Transverse colon (tissue), 4 donors: ENCODE measurements at regions not wholly inside any gene's neighbourhood (a gene's known extent, or its start where the extent isn't known, plus 50 kb on each side); places are given as distances from the start of the nearest gene placed in this dataset.

Experiments used
- DNase-seq: peaks from one replicate; pipeline ENCODE4 v3.0.0-alpha.2; 2019
- H3K27ac ChIP-seq, 4 donors: fragments of 200-600 bp; sonication (generic); 2 replicates each; pipeline ENCODE4 v1.5.1; 2016 to 2018; ENCODE audit warnings: inconsistent platforms in 4 of 4
- H3K27me3 ChIP-seq: fragments of 200-600 bp; sonication (generic); 2 replicates; pipeline ENCODE4 v1.5.1; 2017; ENCODE audit warnings: inconsistent platforms
- H3K36me3 ChIP-seq, 4 donors: fragments of 200-600 bp; sonication (generic); 2 replicates each; pipeline ENCODE4 v1.5.1; 2017 to 2019; ENCODE audit warnings: inconsistent platforms in 4 of 4
- H3K4me1 ChIP-seq, 4 donors: fragments of 200-600 bp; sonication (generic); 2 replicates each; pipeline ENCODE4 v1.5.1; 2017 to 2020; ENCODE audit warnings: inconsistent platforms in 4 of 4
- H3K4me3 ChIP-seq, 4 donors: fragments of 200-600 bp; sonication (generic); 1 replicate in 1 of 4; 2 replicates in 3 of 4; pipeline versions ENCODE4 v1.5.1 to v1.6.1; 2017 to 2019; ENCODE audit warnings: inconsistent platforms in 4 of 4
- H3K9me3 ChIP-seq, 2 donors: fragments of 200-600 bp; sonication (generic); 2 replicates each; pipeline ENCODE4 v1.5.1; 2017 to 2019; ENCODE audit warnings: inconsistent platforms in 2 of 2
- CTCF ChIP-seq, 5 experiments: fragments of 200-600 bp in 3 of 5; fragments of 450-650 bp in 2 of 5; sonication (generic) in 3 of 5; IDR thresholded peaks; 1 replicate in 2 of 5; 2 replicates in 3 of 5; pipeline ENCODE4 v1.5.1; 2016 to 2017; ENCODE audit warnings: antibody characterized with exemption in 5 of 5, inconsistent platforms in 3 of 5, mild to moderate bottlenecking in 2 of 5, moderate library complexity in 1 of 5
- EP300 ChIP-seq: sonication (generic); formaldehyde crosslinking; IDR thresholded peaks from one replicate; pipeline ENCODE4 v1.6.1; 2017; ENCODE audit warnings: antibody characterized with exemption, low read depth
- POLR2A ChIP-seq: fragments of 450-650 bp; IDR thresholded peaks from one replicate; pipeline ENCODE4 v1.6.1; 2016; ENCODE audit warnings: antibody characterized with exemption, mild to moderate bottlenecking, moderate library complexity
- POLR2AphosphoS5 ChIP-seq, 3 donors: sonication (generic); formaldehyde crosslinking; IDR thresholded peaks; one replicate each; pipeline ENCODE4 v1.6.1; 2016; ENCODE audit warnings: antibody characterized with exemption in 3 of 3
- WGBS, 2 donors: methylation state at CpG; one replicate each; pipeline ENCODE4 v1.1.5; 2018; ENCODE audit warnings: low coverage in 1 of 2; 5-methylcytosine and 5-hydroxymethylcytosine counted together
- in situ Hi-C, 4 donors: fragments of 200-750 bp; cut with MboI; loops; one replicate each; pipeline versions ENCODE4 v1.15.0 to v1.15.1; 2017; ENCODE audit warnings: low sequenced_read_pairs in 3 of 4, low pct_ligation_motif_present in 1 of 4, low pct_unique_long_range_greater_than_20kb in 1 of 4
- intact Hi-C: fragments of 100-400 bp; cut with DNase I; formaldehyde crosslinking; loops from one replicate; pipeline ENCODE4 v1.15.1; 2023; ENCODE audit warnings: low total_unique reads

- Histone ChIP-seq H3K36me3 (no peaks in the 10 kb centered on the region), H3K27ac (no peak overlapping the region), H3K4me3 (no peak overlapping the region), H3K27me3 (no peaks in the 10 kb centered on the region), H3K9me3 (no peaks in the 10 kb centered on the region), H3K4me1 (no peaks in the 10 kb centered on the region)
- in situ Hi-C loops (no loop called here), intact Hi-C loops (no loop called here)
- DNase-seq, result no peak
- WGBS, 2 donors, result 89 to 100% methylated on average over 3 of the region's 3 CpGs
- TF ChIP-seq POLR2A (no peak), POLR2AphosphoS5 (IDR thresholded peaks at IDR 0.05) (no peak), EP300 (no peak)
These were observed 103.3 kb upstream of the NFIB start for GRCh38 chr9:14417237-14417636.

GRCh38 chr9:14415947-14416346 lies 102.0 kb upstream of the NFIB start:
- 47 to 100% methylated on average over 1 of the region's 1 CpG for WGBS, 2 donors
- Histone ChIP-seq H3K36me3 (no peaks in the 10 kb centered on the region), H3K9me3 (no peaks in the 10 kb centered on the region), H3K27me3 (no peaks in the 10 kb centered on the region), H3K27ac (no peak overlapping the region), H3K4me1 (no peaks in the 10 kb centered on the region), H3K4me3 (no peak overlapping the region)
- no peak for TF ChIP-seq CTCF (IDR thresholded peaks at IDR 0.05)
- no peak for DNase-seq
- intact Hi-C loops, result no loop called here
- in situ Hi-C loops, result no loop called here

GRCh38 chr9:14413812-14414211 lies 99.9 kb upstream of the NFIB start:
- 88 to 91% methylated on average over 6 of the region's 6 CpGs for WGBS, 2 donors
- Histone ChIP-seq H3K36me3 (no peaks in the 10 kb centered on the region), H3K27me3 (no peaks in the 10 kb centered on the region), H3K4me1 (no peaks in the 10 kb centered on the region), H3K9me3 (no peaks in the 10 kb centered on the region), H3K27ac (no peak overlapping the region), H3K4me3 (no peak overlapping the region)
- in situ Hi-C loops, result no loop called here
- no peak for DNase-seq
- TF ChIP-seq POLR2A (no peak), CTCF (IDR thresholded peaks at IDR 0.05) (no peak), POLR2AphosphoS5 (IDR thresholded peaks at IDR 0.05) (no peak), EP300 (no peak)
- intact Hi-C loops, result no loop called here

- Histone ChIP-seq H3K4me1 (no peaks in the 10 kb centered on the region), H3K27ac (no peak overlapping the region), H3K27me3 (no peaks in the 10 kb centered on the region), H3K36me3 (no peaks in the 10 kb centered on the region), H3K9me3 (no peaks in the 10 kb centered on the region), H3K4me3 (no peak overlapping the region)
- intact Hi-C loops, result no loop called here
- in situ Hi-C loops, result no loop called here
- 50 to 81% methylated on average over 1 to 2 of the region's 2 CpGs for WGBS, 2 donors
- TF ChIP-seq CTCF (IDR thresholded peaks at IDR 0.05), result no peak
- TF ChIP-seq POLR2A, result no peak
- TF ChIP-seq EP300, result no peak
- TF ChIP-seq POLR2AphosphoS5 (IDR thresholded peaks at IDR 0.05), result no peak
- no peak for DNase-seq
These were observed 98.8 kb upstream of the NFIB start for GRCh38 chr9:14412775-14413174.

GRCh38 chr9:14406463-14406862 lies 92.5 kb upstream of the NFIB start:
- no peak overlapping the region for H3K4me3 ChIP-seq
- TF ChIP-seq EP300 (no peak), POLR2A (no peak), POLR2AphosphoS5 (IDR thresholded peaks at IDR 0.05) (no peak), CTCF (IDR thresholded peaks at IDR 0.05) (no peak)
- H3K36me3 ChIP-seq, result no peaks in the 10 kb centered on the region
- no peaks in the 10 kb centered on the region for H3K27me3 ChIP-seq
- in situ Hi-C loops (no loop called here), intact Hi-C loops (no loop called here)
- no peak for DNase-seq
- H3K4me1 ChIP-seq, result no peaks in the 10 kb centered on the region
- no peaks in the 10 kb centered on the region for H3K9me3 ChIP-seq
- 62 to 90% methylated on average over 2 of the region's 2 CpGs for WGBS, 2 donors
- no peak overlapping the region for H3K27ac ChIP-seq
